Embryonic facial prominence (tissue), 1 donor: ENCODE measurements at regions not wholly inside any gene's neighbourhood (a gene's known extent, or its start where the extent isn't known, plus 50 kb on each side); places are given as distances from the start of the nearest gene placed in this dataset.

Experiments
- DNase-seq: peaks from one replicate; pipeline ENCODE4 v3.0.0-alpha.2; 2016; ENCODE audit errors: extremely low spot score

- DNase-seq, result no peak
Observed at GRCh38 chr19:5237190-5237780, 103.3 kb downstream of the PTPRS start.

- no peak for DNase-seq
Observed at GRCh38 chr19:5235458-5236219, 105.0 kb downstream of the PTPRS start.

GRCh38 chr19:5234412-5234811, 106.2 kb downstream of the PTPRS start:
- no peak for DNase-seq

GRCh38 chr19:5232798-5233505, 107.7 kb downstream of the PTPRS start:
- no peak for DNase-seq

GRCh38 chr19:5231857-5232678, 108.5 kb downstream of the PTPRS start:
- no peak for DNase-seq

GRCh38 chr19:5230730-5231555, 109.7 kb downstream of the PTPRS start:
- DNase-seq, result no peak

- DNase-seq, result no peak
Observed at GRCh38 chr19:5229778-5230335, 110.8 kb downstream of the PTPRS start.

GRCh38 chr19:5228932-5229777, 111.5 kb downstream of the PTPRS start:
- DNase-seq, result no peak

GRCh38 chr19:5228490-5228889, 112.1 kb downstream of the PTPRS start:
- no peak for DNase-seq

GRCh38 chr19:5225486-5226345, 114.9 kb downstream of the PTPRS start:
- no peak for DNase-seq

GRCh38 chr19:5224480-5224879, 116.1 kb downstream of the PTPRS start:
- no peak for DNase-seq

GRCh38 chr19:5222821-5223321, 117.7 kb downstream of the PTPRS start:
- DNase-seq, result no peak

GRCh38 chr19:5222178-5222577, 118.4 kb downstream of the PTPRS start:
- no peak for DNase-seq

- DNase-seq, result no peak
Observed at GRCh38 chr19:5220866-5221265, 119.7 kb downstream of the PTPRS start.

GRCh38 chr19:5220361-5220760, 120.3 kb downstream of the PTPRS start:
- no peak for DNase-seq

GRCh38 chr19:5219551-5220304, 120.9 kb downstream of the PTPRS start:
- DNase-seq, result no peak

- DNase-seq, result no peak
Observed at GRCh38 chr19:5218963-5219530, 121.6 kb downstream of the PTPRS start.
